HG03045 (cell line): ENCODE measurements at regions not wholly inside any gene's neighbourhood (a gene's known extent, or its start where the extent isn't known, plus 50 kb on each side); places are given as distances from the start of the nearest gene placed in this dataset.
A peak's percentile ranks its signal among the peaks of the same experiment; 100 is the strongest.

Source experiments
- ATAC-seq: cut with Tn5 transposase; IDR thresholded peaks from one replicate; pipeline ENCODE4 v1.9.1; 2021; ENCODE audit warnings: mild to moderate bottlenecking, moderate library complexity; ENCODE audit not compliant: unreplicated experiment

- ATAC-seq = no peak
Observed at GRCh38 chr12:127077262-127078045, 1189.5 kb upstream of the TMEM132C start.

- ATAC-seq = no peak
Observed at GRCh38 chr12:127078577-127079350, 1188.2 kb upstream of the TMEM132C start.

GRCh38 chr12:127079636-127080035 lies 1187.3 kb upstream of the TMEM132C start:
- ATAC-seq = no peak

GRCh38 chr12:127081058-127081457 lies 1185.9 kb upstream of the TMEM132C start:
- ATAC-seq = no peak

GRCh38 chr12:127083008-127083949 lies 1183.7 kb upstream of the TMEM132C start:
- ATAC-seq = peak; percentile 94

GRCh38 chr12:127101076-127101475 lies 1165.9 kb upstream of the TMEM132C start:
- ATAC-seq = no peak

- no peak for ATAC-seq
Observed at GRCh38 chr12:127106041-127106440, 1160.9 kb upstream of the TMEM132C start.

GRCh38 chr12:127106697-127107096 lies 1160.3 kb upstream of the TMEM132C start:
- ATAC-seq = no peak

GRCh38 chr12:127107744-127108143 lies 1159.2 kb upstream of the TMEM132C start:
- no peak for ATAC-seq

- ATAC-seq = peak; percentile 75
Observed at GRCh38 chr12:127108360-127109215, 1158.4 kb upstream of the TMEM132C start.

GRCh38 chr12:127113945-127114344 lies 1153.0 kb upstream of the TMEM132C start:
- ATAC-seq = no peak

GRCh38 chr12:127115468-127116035 lies 1151.4 kb upstream of the TMEM132C start:
- no peak for ATAC-seq

- no peak for ATAC-seq
Observed at GRCh38 chr12:127118251-127118650, 1148.7 kb upstream of the TMEM132C start.

GRCh38 chr12:127119600-127120140 lies 1147.3 kb upstream of the TMEM132C start:
- ATAC-seq = no peak

- no peak for ATAC-seq
Observed at GRCh38 chr12:127120851-127121250, 1146.1 kb upstream of the TMEM132C start.

- no peak for ATAC-seq
Observed at GRCh38 chr12:127121494-127122084, 1145.4 kb upstream of the TMEM132C start.

- ATAC-seq = peak; percentile 94
Observed at GRCh38 chr12:127125607-127126259, 1141.2 kb upstream of the TMEM132C start.

GRCh38 chr12:127126260-127126628 lies 1140.7 kb upstream of the TMEM132C start:
- peak; percentile 20 for ATAC-seq

GRCh38 chr12:127127897-127128296 lies 1139.1 kb upstream of the TMEM132C start:
- ATAC-seq = no peak
